Anterior cingulate cortex (tissue), 58 donors: ENCODE measurements at regions not wholly inside any gene's neighbourhood (a gene's known extent, or its start where the extent isn't known, plus 50 kb on each side); places are given as distances from the start of the nearest gene placed in this dataset.

Experiments used
- DNase-seq, 58 donors: peaks; one replicate each; lab custom pipeline; 2025; lab: John Stamatoyannopoulos, UW

DNA sequence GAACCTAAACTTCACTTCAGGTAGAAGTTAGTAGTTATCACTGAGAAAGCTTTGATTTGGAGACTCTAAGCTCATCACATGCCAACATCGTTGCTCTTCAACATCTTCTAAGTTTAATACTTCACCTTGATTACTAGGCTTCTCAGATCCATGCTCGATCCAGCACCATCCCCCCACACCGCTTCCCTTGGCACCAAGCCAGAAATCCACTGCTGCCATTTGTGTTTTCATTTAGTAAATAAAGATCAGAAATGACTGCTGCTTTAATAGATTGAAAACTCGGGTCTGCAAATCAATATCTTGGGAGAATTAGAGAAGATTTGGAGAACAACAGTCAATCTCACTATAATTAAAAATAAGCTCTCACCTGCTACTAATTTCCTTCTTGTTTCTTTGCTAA, 214.7 kb upstream of the NR4A3 start:
- DNase-seq: no peak

GRCh38 chr9:99607842-99608448, 213.7 kb upstream of the NR4A3 start:
- DNase-seq: no peak

DNA sequence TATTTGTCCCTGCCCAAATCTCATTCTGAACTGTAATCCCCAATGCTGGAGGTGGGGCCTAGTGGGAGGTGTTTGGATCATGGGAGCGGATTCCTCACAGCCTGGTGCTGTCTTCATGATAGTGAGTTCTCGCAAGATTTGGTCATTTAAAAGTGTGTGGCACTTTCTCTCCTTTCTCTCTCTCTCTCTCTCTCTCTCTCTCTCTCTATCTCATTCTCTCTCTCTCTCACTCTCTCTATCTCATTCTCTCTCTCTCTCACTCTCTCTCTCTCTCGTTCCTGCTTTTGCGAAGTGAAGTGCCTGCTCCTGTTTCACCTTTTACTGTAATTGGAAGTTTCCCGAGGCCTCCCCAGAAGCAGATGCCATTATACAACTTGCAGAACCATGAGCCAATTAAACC, 207.3 kb upstream of the NR4A3 start:
- DNase-seq: no peak

DNA sequence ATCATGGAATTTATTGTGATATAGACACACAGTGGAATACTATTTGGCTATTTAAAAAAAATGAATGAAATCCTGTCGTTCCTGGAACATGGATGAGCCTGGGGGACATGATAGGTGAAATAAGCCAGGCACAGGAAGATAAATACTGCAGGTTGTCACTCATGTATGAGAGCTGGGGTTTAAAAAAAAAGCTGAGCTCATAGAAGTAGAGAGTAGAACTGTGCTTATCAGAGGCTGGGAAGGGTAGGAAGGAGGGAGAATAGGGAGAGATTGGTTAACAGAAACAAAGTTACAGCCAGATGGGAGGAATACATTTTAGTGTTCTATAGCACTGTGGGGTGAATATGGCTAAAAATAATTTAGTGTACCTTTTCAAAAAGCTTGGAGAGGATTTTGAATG, 200.6 kb upstream of the NR4A3 start:
- DNase-seq: no peak

GRCh38 chr9:99622679-99623078, 199.0 kb upstream of the NR4A3 start:
- no peak for DNase-seq

DNA sequence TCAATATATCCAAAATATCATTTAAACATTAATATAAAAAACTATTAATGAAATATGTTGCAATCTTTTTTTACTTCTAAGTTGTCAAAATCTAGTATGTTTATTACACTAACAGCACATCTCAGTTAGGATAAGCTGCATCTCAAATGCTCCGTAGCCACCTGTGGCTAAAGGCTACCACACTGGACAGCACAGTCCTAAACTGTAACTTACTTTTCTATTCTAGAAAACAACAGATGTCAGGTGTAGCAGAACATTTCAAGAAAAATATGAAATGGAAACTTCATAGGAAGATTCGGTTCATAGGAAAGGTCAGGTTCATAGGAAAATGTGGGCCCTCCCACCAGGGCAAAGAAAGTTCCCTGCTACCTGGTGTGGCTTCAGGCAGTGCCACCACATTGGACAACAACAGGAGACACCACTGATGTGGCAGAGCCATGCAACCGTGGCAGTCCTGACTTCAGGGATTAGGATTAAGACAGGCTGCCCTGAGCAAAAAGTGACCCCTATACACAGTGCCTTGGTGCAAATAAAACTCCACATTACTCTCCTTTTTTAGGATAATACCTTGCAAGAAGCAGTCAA, 197.8 kb upstream of the NR4A3 start:
- DNase-seq: no peak

GRCh38 chr9:99624499-99625233, 197.0 kb upstream of the NR4A3 start:
- no peak for DNase-seq

DNA sequence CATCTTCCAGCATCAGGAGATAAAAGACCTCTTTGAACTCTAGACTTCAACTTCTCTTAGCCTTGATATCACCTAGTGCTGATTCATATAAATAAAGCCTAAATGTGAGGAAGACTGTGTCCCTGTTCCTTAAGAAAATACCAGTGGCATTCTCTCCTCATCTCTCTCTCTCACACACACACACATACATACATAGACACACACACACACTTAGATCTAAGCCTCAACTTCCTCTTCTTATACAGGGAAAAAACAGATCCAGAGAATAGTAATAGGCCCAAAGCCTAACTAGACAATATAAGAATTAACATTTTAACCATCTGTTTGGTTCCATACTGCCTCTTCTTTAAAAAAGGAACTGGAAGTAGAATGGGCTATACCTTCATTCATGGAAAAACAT, 195.3 kb upstream of the NR4A3 start:
- no peak for DNase-seq

GRCh38 chr9:99628285-99628684, 193.4 kb upstream of the NR4A3 start:
- DNase-seq: no peak

DNA sequence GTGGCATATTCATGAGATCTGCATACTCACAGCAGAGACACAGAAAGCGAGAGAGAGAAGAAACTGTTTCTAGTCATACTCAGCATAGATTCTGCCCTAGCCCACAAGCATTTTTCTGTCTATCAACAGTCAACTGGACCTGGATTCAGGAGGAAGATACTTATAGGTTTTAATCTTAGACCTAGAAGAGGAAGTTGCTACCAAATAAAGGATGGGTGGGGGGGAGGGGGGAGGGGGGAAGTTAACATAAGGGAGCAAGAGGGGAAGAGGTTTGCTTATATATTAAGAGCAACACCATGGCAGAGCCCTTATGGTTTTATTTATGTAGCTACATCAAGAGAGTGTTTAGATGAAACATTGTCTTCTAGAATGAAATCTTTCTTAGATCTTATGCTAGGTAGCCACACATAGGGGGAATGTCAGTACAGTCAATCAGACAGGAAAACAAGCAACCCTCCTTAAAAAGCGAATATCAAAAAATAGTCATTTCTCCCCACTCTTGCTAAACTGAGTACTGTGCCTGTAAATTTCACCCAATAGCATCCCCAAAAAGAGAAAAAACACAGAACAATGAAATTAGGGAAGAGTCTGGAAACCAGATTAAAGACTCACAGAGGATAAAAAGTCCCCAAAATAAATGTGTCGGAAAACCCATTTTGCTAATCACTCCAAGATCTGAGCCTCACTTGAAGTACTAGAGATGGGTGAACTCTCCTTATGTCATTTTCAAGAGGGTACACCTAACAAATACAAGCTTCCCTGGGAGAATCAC, 192.7 kb upstream of the NR4A3 start:
- no peak for DNase-seq

DNA sequence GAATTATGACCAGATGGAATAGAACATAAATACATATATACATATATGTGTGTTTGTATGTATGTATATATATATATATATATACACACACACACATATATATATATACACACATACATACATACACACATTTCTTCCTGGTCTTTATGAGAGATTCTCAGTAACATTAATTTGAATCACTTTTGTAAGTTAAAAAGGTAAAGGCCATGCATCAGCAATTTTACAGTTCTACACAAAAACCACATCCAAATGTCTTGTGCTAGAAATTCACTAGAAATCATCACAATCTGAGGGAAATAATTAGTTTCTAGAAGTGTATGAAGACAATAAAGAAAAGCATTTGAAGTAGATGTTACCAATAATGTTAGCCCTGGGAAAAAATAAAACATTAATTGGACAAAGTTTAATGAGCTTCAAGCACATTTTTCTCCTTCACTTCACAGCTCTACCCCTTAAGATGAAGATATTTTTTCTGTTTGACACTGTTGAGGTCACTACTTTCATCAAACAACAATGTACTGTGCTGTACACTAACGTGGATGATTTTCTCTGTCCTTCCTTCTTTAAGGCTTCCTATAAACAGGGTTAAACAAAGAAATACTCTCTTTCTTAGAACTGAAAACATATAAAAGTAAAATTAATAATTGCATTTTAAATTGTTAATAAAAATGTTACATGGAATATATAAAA, 189.2 kb upstream of the NR4A3 start:
- DNase-seq: no peak

DNA sequence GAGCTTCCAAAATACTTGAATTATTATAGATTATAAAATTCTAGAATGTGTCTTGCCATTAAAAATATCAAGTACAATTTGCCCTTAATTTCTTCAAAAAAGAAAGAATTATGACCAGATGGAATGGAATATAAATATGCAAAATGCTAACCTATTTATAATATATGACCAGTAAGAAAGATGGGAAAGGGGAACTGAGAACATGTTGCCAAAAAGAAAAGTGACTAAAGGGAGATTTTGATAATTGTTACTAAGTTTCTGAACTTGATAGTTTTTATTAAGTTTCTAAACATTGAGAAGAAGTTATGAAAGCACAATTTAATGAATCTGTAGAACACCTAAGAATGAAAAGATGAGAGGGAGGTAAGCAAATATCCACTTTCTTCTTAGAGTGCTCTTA, 188.4 kb upstream of the NR4A3 start:
- DNase-seq: no peak

GRCh38 chr9:99634186-99634585, 187.5 kb upstream of the NR4A3 start:
- no peak for DNase-seq

GRCh38 chr9:99635032-99635431, 186.7 kb upstream of the NR4A3 start:
- DNase-seq: no peak

DNA sequence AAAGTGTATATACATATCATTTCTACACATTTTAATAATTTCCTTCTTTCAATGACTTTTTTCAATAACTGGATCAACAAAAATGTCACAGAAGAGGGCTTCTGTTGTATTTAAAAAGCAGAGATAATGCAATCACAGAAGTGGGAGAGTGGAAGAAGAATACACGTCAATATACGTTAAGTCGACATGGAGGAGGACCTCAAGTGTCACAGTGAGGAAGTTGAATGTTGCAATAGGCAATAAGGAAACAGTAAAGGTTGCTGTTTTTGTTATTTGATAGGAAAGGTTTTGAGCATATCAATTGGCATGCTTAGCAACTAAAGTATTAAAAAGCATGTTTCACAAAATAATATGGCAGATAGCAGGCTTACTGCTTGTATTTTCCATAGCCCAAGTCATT, 184.0 kb upstream of the NR4A3 start:
- DNase-seq: no peak

DNA sequence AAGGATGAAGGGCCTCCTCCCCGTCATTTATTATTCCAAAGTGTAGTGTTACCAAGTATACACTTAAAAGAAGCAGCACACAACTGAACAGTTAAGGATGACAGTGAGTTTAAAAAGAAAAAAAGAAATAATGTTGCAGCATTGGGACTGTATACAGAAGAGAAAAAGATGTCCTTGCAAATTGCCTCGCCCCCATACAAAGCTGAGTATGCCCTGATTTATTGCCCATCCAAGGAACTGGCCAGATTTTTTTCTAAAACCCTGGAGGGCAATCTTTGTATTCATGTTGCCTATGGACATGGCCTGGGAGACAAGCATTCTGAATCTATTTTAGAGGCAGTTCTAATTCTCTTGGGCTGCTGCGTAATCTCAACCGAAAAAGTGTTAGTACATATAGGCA, 182.7 kb upstream of the NR4A3 start:
- no peak for DNase-seq

DNA sequence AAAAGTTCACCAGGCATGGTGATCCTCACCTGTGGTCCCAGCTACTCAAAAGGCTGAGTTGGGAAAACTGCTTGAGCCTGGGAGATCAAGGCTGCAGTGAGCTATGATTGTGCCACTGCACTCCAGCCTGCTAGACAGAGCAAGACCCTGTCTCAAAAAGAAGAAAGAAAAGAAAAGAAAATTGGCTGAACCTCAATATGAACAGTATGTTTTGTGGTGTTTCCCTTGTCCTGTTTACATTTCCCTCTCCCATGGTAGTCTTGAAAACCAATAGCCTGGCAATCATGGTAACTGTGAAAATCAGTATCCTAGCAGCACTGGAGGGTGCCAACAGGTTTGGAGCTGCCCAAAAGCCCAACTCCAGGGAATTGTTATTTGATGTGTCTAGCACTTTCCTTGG, 174.1 kb upstream of the NR4A3 start:
- DNase-seq: no peak

DNA sequence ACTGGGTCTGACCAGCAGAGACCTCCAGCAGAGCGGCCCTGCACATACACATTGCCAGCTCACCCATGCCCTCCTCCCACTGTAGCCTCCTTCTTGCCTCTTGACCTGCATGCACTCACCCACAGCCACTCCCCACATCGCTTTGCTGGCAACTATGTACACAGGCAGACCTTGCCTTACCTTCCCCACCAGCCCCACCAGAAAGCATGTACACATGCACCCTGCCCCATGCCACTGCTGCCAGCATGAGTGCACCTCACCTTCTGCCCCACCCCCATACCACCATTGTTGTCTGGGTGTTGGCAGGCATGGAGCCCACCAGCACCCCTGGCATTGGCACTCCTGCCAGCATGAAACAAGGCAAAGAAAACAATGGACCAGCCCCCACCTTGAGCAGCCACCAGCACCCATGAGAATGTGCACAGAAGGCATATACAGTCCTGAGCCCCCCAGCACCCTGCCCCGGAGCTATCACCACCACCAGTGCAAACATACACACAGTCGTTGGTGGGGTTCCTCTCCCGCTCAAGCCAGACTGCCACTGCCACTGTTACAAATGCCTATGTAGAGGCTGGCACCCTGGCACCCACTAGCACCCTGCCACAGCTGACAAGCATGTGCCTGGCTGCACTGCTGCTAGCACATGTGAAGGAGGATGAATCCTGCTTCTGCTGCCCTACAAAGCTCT, 171.4 kb upstream of the NR4A3 start:
- no peak for DNase-seq

GRCh38 chr9:99660191-99660636, 161.5 kb upstream of the NR4A3 start:
- DNase-seq: peak in 43 of 58 donors; percentile 1 to 77 (median 25)

DNA sequence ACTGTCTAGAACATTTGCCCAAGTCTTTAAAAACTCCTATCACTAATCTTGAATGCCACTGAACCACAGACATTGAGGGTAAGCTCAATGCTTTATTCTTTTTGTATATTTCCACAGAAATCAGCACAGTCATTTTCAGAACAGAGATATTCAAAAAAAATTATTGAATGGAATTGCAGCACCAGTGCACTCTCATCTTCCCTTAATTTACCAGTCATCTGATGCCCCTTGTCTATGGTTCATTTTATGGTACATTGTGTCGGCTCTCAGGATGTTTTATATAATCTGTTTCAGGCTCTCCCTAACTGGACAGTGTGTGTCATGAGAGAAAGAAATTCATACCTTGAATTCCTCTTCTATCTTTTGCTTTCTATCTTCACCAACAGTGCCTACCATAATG, 158.4 kb upstream of the NR4A3 start:
- DNase-seq: no peak
